ENCODE measurements at regions not wholly inside any gene's neighbourhood (a gene's known extent, or its start where the extent isn't known, plus 50 kb on each side); places are given as distances from the start of the nearest gene placed in this dataset.
"Not testable (repeated sequence)": the region's sequence is repeated elsewhere in the genome, so short reads cannot be mapped to it uniquely, and the experiment has no call there.

- peak; percentile 72 for DNase-seq (ENCODE audit: low read depth)
- no peak overlapping the region for H3K4me3 ChIP-seq (ENCODE audit: low read depth, low read length)
- peak; percentile 88 for TF ChIP-seq CTCF (IDR thresholded peaks at IDR 0.05; ENCODE audit: insufficient read depth, low read depth, low read length)
Observed at GRCh38 chr10:63819753-63820329, 298.6 kb downstream of the REEP3 start.

GRCh38 chr10:63822496-63822895, 301.3 kb downstream of the REEP3 start:
- no peak overlapping the region for H3K4me3 ChIP-seq (ENCODE audit: low read depth, low read length)
- TF ChIP-seq CTCF (IDR thresholded peaks at IDR 0.05; ENCODE audit: insufficient read depth, low read depth, low read length), result no peak
- no peak for DNase-seq (ENCODE audit: low read depth)

- no peak overlapping the region for H3K4me3 ChIP-seq (ENCODE audit: low read depth, low read length)
- TF ChIP-seq CTCF (IDR thresholded peaks at IDR 0.05; ENCODE audit: insufficient read depth, low read depth, low read length), result no peak
- DNase-seq (ENCODE audit: low read depth), result no peak
Observed at GRCh38 chr10:63825111-63825510, 303.9 kb downstream of the REEP3 start.

GRCh38 chr10:63825766-63826165, 304.6 kb downstream of the REEP3 start:
- H3K4me3 ChIP-seq (ENCODE audit: low read depth, low read length), result no peak overlapping the region
- no peak for TF ChIP-seq CTCF (IDR thresholded peaks at IDR 0.05; ENCODE audit: insufficient read depth, low read depth, low read length)
- DNase-seq (ENCODE audit: low read depth), result no peak

- DNase-seq (ENCODE audit: low read depth); H3K4me3 ChIP-seq (ENCODE audit: low read depth, low read length): not testable (repeated sequence)
Observed at GRCh38 chr10:63827018-63827417, 305.8 kb downstream of the REEP3 start.

- peak; percentile 20 for DNase-seq (ENCODE audit: low read depth)
- no peak overlapping the region for H3K4me3 ChIP-seq (ENCODE audit: low read depth, low read length)
- TF ChIP-seq CTCF (IDR thresholded peaks at IDR 0.05; ENCODE audit: insufficient read depth, low read depth, low read length), result no peak
Observed at GRCh38 chr10:63829020-63829419, 307.8 kb downstream of the REEP3 start.

- no peak overlapping the region for H3K4me3 ChIP-seq (ENCODE audit: low read depth, low read length)
- DNase-seq (ENCODE audit: low read depth), result no peak
- no peak for TF ChIP-seq CTCF (IDR thresholded peaks at IDR 0.05; ENCODE audit: insufficient read depth, low read depth, low read length)
Observed at GRCh38 chr10:63829573-63830149, 308.5 kb downstream of the REEP3 start.
